ENCODE measurements at regions not wholly inside any gene's neighbourhood (a gene's known extent, or its start where the extent isn't known, plus 50 kb on each side); places are given as distances from the start of the nearest gene placed in this dataset.

DNA sequence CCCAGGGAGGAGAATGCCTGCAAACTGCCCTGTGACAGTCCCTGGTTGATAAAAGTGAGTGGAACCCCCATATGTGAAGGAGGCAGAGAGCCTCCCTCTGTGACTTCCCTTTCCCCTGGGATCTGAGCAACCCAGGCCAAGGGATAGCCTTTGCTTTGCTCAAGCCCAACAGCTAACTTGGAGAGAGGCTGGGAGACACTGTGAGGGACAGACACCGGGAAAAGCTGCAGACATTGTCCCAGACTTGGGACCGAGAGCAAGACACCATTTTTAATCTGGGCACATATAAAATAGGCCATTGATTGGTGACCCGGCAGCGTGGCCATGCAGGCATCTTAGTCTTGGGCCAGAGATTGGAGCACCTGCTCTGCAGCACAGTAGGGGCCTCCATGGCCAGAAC is 96.1 kb upstream of the SALL3 start:
- no peak overlapping the region for H3K4me3 ChIP-seq
- in situ Hi-C loops (cut with MboI; ENCODE audit: low sequenced_read_pairs): no loop called here
- H3K27me3 ChIP-seq (ENCODE audit: low read depth): no peaks in the 10 kb centered on the region

DNA sequence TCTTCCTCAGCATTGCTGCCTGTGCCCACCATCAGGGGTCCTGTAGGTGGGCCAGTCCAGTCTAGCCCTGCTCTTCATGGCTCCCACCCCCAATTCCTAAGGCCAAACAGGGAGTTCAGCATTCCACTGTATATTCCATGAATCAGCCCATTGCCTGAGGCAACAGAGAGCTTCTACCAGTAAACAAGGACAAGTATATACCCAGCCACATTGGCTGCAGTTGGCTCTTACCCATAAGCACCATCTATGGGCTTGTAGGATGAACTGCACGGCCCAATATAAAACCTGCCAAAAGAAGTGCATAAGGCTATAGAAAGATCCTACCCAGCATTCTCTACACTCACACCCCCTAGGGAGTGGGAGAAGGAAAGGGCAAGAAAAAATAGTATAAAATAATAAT is 95.1 kb upstream of the SALL3 start:
- H3K27me3 ChIP-seq (ENCODE audit: low read depth): no peaks in the 10 kb centered on the region
- in situ Hi-C loops (cut with MboI; ENCODE audit: low sequenced_read_pairs): no loop called here
- H3K4me3 ChIP-seq: no peak overlapping the region
- no peaks in the 10 kb centered on the region for H3K36me3 ChIP-seq (replicated peaks)
- H3K4me1 ChIP-seq: no peaks in the 10 kb centered on the region
- H3K9me3 ChIP-seq: peaks cover 3% of the 10 kb centered on the region
- DNase-seq (ENCODE audit: low spot score in 2 of 2): peak; percentile 35 to 46

More for the DNA sequence above, 96.1 kb upstream of the SALL3 start:
- Histone ChIP-seq H3K4me1 (no peaks in the 10 kb centered on the region), H3K36me3 (replicated peaks) (no peaks in the 10 kb centered on the region), H3K9me3 (peaks cover 3% of the 10 kb centered on the region)
- DNase-seq (ENCODE audit: low spot score in 2 of 2): no peak

DNA sequence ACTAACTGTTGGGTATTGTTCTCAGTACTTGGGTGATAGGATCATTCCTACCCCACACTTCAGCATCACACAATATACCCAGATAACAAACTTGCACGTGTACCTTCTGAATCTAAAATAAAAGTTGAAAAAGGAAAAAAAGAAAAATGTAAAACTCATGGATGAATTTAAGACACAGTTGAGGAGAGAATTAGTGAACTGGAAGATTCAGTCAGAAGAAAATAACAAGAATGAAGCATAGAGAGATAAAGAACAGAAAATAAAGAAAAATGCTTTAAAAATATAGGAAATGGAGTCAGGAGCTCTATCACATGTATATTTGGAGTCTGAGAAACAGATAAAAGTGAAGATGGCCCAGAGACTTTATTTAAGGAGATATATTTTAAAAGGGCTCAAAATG is 90.4 kb upstream of the SALL3 start:
- in situ Hi-C loops (cut with MboI; ENCODE audit: low sequenced_read_pairs): no loop called here
- Histone ChIP-seq H3K36me3 (replicated peaks) (no peaks in the 10 kb centered on the region), H3K4me1 (no peaks in the 10 kb centered on the region), H3K4me3 (no peak overlapping the region), H3K27me3 (ENCODE audit: low read depth) (no peaks in the 10 kb centered on the region), H3K9me3 (peaks cover 3% of the 10 kb centered on the region)
- DNase-seq (ENCODE audit: low spot score in 2 of 2): no peak

DNA sequence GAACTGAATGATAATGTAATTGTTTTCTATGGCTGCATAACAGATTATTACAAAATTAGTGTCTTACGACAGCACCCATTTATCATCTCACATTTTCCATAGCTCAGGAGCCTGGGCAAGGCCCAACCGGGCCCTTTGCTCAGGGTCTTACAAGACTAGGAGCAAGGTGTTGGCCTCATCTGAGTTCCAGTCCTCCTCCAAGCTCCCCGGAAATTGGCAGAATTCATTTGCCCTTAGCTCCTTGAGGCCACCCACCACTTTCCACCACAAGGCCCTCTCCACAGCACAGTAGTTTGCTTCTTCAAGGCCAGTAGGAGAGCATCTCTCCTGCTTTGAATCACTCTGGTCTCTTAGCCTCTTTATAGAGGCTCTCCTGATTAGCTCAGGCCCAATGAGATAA is 89.2 kb upstream of the SALL3 start:
- in situ Hi-C loops (cut with MboI; ENCODE audit: low sequenced_read_pairs): no loop called here
- no peaks in the 10 kb centered on the region for H3K4me1 ChIP-seq
- no peak overlapping the region for H3K4me3 ChIP-seq
- DNase-seq (ENCODE audit: low spot score in 2 of 2): no peak
- H3K27me3 ChIP-seq (ENCODE audit: low read depth): no peaks in the 10 kb centered on the region
- H3K36me3 ChIP-seq (replicated peaks): no peaks in the 10 kb centered on the region
- H3K9me3 ChIP-seq: no peaks in the 10 kb centered on the region; the same call in none of the 2 replicates

DNA sequence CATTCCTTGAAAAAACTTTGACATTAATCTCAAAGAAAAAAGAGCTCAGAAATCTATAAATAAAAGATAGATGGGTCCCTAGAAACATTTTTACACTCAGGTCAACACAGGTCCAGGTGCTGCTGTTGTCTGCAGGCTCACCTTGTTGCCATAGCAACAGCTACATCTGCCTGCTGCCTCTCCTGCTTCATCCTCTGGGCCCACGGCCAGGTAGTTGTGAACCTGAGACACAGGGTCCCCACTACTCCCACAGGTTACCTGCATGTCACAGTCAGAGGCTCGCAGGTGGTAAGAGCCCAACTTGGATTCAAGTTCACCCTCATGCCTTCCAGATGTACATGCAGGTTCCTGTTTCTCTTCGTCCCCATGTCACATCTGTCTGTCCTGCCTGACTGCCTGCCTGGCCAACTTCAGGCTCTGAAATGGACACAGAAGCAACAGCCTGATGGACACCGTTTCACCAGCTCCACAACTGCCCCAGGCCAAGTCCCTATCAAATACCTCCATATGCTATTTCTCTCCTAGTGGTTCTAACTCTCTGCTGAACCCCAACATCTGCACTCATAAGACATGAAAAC is 88.3 kb upstream of the SALL3 start:
- Histone ChIP-seq H3K9me3 (no peaks in the 10 kb centered on the region; the same call in none of the 2 replicates), H3K27me3 (ENCODE audit: low read depth) (no peaks in the 10 kb centered on the region), H3K4me3 (no peak overlapping the region), H3K4me1 (no peaks in the 10 kb centered on the region), H3K36me3 (replicated peaks) (no peaks in the 10 kb centered on the region)
- in situ Hi-C loops (cut with MboI; ENCODE audit: low sequenced_read_pairs): no loop called here
- no peak for DNase-seq (ENCODE audit: low spot score in 2 of 2)

DNA sequence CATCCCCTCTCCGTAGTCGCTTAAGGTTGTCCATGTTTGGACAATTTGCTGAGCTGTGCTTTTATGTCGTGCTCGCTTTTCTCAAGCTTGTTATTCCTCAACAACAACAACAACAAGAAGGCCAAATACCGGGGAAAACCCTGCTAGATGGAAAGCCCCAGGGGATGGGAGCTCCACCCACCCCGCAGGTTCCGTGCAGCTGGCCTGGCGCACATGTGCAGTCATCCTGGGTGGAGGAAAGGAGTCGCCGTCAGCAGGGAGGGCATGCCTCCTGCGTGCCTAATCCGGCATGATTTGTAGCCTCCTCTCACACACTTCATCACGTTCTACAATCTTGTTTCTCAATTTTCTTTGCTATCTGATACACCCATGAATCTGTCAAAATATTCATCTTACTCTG is 87.4 kb upstream of the SALL3 start:
- in situ Hi-C loops (cut with MboI; ENCODE audit: low sequenced_read_pairs): no loop called here
- no peaks in the 10 kb centered on the region for H3K36me3 ChIP-seq (replicated peaks)
- H3K4me1 ChIP-seq: no peaks in the 10 kb centered on the region
- H3K4me3 ChIP-seq: no peak overlapping the region
- no peaks in the 10 kb centered on the region; the same call in none of the 2 replicates for H3K9me3 ChIP-seq
- no peaks in the 10 kb centered on the region for H3K27me3 ChIP-seq (ENCODE audit: low read depth)
- DNase-seq (ENCODE audit: low spot score in 2 of 2): no peak

DNA sequence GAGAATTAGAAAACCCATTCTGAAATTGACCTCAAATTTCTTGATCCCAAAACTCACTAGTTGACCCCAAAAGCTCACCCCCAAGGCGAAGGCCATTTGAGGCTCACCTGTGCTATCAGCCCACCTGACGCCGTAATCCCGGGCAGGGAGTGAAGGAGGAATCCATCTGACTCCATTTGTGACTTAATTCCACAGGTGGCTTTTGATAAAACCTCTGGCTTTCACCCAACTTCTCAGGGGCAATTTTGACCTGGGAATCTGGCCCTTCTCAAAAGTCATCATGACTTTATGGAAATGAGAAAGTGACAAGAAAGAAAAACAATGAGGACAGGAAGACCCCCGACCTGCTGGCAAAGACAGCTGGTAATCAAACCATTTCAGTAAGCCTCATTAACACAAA is 86.9 kb upstream of the SALL3 start:
- no peaks in the 10 kb centered on the region for H3K36me3 ChIP-seq (replicated peaks)
- H3K27me3 ChIP-seq (ENCODE audit: low read depth): no peaks in the 10 kb centered on the region
- in situ Hi-C loops (cut with MboI; ENCODE audit: low sequenced_read_pairs): no loop called here
- H3K4me3 ChIP-seq: no peak overlapping the region
- no peak for DNase-seq (ENCODE audit: low spot score in 2 of 2)
- H3K9me3 ChIP-seq: no peaks in the 10 kb centered on the region; the same call in 1 of the 2 replicates
- no peaks in the 10 kb centered on the region for H3K4me1 ChIP-seq

DNA sequence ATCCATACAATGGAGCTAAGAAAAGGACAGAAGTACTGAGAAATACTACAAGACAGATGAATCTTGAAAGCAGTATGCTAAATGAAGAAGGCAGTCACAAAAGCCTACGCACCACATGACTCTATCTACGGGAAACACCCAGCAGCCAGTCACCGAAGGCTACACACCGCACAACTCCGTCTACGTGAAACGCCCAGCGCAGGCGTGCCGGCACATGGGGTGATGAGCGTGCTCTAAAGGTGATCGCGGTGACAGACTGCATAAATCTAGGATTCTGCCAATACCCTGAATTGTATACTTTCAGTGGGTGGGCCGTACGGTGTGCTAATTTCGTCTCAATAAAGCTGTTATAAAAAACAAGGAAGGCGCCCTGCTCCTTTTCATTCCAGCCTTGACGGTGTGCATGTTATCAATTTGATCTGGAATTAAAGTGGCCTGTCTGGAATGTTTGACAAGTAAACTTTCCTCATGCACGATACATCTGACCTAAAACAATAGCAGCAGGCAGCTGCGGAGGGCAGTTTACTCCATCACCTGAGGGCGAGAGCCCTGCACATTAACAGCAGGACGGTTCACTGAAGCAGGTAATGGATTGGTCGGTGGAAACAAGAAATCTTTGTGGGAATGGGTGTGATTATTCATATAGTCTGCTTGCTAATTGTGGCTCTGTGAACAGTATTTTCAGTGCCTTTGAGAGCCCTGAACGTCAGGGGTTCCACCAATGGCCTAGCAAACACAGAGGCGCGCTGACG is 86.2 kb upstream of the SALL3 start:
- Histone ChIP-seq H3K4me1 (no peaks in the 10 kb centered on the region), H3K4me3 (no peak overlapping the region), H3K9me3 (no peaks in the 10 kb centered on the region; the same call in 1 of the 2 replicates), H3K36me3 (replicated peaks) (no peaks in the 10 kb centered on the region), H3K27me3 (ENCODE audit: low read depth) (no peaks in the 10 kb centered on the region)
- DNase-seq (ENCODE audit: low spot score in 2 of 2): no peak
- in situ Hi-C loops (cut with MboI; ENCODE audit: low sequenced_read_pairs): no loop called here

DNA sequence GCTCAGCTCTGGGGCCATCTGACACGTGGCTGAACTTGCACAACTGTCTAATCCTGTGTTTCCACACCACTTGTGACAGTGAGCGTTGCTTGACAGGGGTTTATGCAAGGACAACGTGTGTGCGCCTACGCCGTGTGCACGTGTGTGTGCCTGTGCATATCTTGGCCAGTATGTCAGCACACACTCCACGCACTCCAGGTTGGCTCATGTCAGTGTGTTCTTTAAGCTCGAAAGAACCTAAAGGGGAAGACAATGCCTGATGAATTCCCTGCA is 85.6 kb upstream of the SALL3 start:
- no peak for DNase-seq (ENCODE audit: low spot score in 2 of 2)
- no peak overlapping the region for H3K4me3 ChIP-seq
- no peaks in the 10 kb centered on the region for H3K4me1 ChIP-seq
- H3K27me3 ChIP-seq (ENCODE audit: low read depth): no peaks in the 10 kb centered on the region
- in situ Hi-C loops (cut with MboI; ENCODE audit: low sequenced_read_pairs): no loop called here
- no peaks in the 10 kb centered on the region; the same call in 1 of the 2 replicates for H3K9me3 ChIP-seq
- H3K36me3 ChIP-seq (replicated peaks): no peaks in the 10 kb centered on the region

DNA sequence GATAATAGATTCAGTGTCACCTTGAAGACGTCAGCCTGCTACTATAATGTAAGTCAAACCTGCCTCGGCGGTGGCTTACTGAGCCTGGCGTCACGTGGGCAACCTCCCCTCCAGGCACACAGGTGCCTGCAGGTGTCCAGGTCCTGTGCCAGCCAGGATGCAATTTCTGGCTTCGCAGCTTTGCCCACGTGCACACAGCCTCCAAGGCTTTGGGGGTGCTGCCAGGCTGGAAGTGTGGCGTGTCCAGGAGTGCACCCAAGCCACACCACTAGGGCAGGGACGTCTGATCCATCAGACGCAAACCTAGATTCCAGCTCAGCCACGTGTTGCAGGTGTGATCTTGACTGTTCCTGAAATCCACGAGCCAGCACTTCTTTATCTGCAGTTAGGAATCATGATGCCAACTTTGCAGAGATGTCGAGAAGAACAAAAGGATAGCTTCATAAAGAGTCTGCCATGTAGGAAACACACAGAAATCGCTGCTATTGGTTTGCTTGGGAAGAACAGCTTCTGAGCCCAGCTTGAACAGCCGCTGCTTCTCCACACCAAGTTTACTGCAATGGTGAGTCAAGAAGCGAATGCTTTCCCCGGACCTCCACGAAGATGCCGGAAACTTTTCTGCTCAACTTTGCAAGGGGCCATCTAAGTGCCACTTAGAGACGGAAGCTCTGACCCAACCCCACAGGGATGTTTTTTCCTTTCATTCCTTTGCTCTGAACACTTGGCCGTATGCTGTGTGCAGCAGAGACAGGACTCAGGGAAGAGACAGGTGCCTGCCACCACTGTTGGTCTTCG is 84.2 kb upstream of the SALL3 start:
- in situ Hi-C loops (cut with MboI; ENCODE audit: low sequenced_read_pairs): no loop called here

DNA sequence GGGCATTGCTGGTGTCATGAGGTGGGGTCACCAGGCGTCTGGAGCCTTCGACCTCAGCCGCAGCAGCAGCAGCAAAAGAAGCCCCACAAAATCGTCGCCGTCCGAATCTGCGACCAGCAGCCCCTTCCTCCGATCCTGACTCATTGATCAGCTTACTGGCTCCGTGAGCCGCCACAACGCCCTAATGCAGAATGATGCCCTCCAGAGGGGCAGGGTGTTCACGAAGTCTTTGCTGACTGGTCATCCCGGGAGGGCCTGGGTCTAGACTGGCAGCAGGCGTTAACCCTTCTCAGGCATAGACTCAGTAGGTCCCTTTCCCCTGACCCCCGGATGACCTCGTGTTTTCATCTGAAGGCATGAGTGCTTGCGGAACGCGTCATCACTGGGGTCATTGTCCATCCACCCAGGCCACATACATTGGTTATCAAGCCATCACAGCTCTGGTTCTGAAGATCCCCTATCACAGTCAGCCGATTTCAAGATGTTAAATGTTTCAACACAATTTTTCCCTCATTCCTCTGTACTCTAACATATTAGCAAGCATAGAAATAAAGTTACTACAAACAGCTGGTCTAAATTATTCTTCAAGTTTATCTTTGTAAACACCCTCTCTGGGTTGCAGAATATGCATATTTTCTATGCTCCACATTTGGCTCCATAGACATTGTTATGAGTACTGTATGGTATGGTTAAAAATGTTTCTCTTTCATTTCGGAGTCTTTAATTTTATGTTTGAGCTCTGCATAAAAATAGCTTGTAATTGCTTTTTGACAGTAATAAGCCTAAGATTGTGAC is 83.3 kb upstream of the SALL3 start:
- no peak overlapping the region for H3K4me3 ChIP-seq
- H3K36me3 ChIP-seq (replicated peaks): no peaks in the 10 kb centered on the region
- in situ Hi-C loops (cut with MboI; ENCODE audit: low sequenced_read_pairs): no loop called here
- H3K27me3 ChIP-seq (ENCODE audit: low read depth): no peaks in the 10 kb centered on the region
- no peaks in the 10 kb centered on the region for H3K9me3 ChIP-seq
- no peaks in the 10 kb centered on the region for H3K4me1 ChIP-seq
- DNase-seq (ENCODE audit: low spot score in 2 of 2): no peak

More for the DNA sequence above, 84.2 kb upstream of the SALL3 start:
- no peak overlapping the region for H3K4me3 ChIP-seq
- DNase-seq (ENCODE audit: low spot score in 2 of 2): no peak
- H3K9me3 ChIP-seq: no peaks in the 10 kb centered on the region
- no peaks in the 10 kb centered on the region for H3K36me3 ChIP-seq (replicated peaks)
- no peaks in the 10 kb centered on the region for H3K4me1 ChIP-seq
- H3K27me3 ChIP-seq (ENCODE audit: low read depth): no peaks in the 10 kb centered on the region

DNA sequence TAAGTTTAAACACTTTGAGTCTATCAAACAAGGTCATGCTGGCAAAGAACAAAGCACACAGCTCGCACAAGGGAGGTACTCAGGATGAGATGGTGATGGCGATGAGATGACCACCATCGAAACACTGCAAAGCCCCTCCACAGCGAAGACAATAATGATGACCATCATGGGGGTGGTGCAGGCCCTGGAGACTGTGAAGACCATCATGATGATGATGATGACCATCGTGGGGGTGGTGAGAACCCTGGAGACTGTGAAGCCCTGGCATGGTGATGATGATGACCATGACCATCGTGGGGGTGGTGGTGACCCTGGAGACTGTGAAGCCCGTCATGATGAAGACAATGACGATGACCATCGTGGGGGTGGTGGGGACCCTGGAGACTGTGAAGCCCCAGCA is 81.6 kb upstream of the SALL3 start:
- DNase-seq (ENCODE audit: low spot score in 2 of 2): no peak
- H3K4me1 ChIP-seq: no peaks in the 10 kb centered on the region
- no peak overlapping the region for H3K4me3 ChIP-seq
- H3K36me3 ChIP-seq (replicated peaks): no peaks in the 10 kb centered on the region
- no peaks in the 10 kb centered on the region for H3K27me3 ChIP-seq (ENCODE audit: low read depth)
- in situ Hi-C loops (cut with MboI; ENCODE audit: low sequenced_read_pairs): no loop called here
- no peaks in the 10 kb centered on the region for H3K9me3 ChIP-seq

DNA sequence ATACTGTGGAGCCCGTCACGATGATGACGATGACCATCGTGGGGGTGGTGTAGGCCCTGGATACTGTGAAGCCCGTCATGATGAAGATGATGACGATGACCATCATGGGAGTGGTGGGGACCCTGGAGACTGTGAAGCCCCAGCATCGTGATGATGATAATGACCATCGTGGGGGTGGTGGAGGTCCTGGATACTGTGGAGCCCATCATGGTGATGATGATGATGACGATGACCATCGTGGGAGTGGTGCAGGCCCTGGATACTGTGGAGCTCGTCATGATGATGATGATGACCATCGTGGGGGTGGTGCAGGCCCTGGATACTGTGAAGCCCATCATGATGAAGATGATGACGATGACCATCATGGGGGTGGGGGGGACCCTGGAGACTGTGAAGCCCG is 81.0 kb upstream of the SALL3 start:
- no peaks in the 10 kb centered on the region for H3K27me3 ChIP-seq (ENCODE audit: low read depth)
- in situ Hi-C loops (cut with MboI; ENCODE audit: low sequenced_read_pairs): no loop called here

DNA sequence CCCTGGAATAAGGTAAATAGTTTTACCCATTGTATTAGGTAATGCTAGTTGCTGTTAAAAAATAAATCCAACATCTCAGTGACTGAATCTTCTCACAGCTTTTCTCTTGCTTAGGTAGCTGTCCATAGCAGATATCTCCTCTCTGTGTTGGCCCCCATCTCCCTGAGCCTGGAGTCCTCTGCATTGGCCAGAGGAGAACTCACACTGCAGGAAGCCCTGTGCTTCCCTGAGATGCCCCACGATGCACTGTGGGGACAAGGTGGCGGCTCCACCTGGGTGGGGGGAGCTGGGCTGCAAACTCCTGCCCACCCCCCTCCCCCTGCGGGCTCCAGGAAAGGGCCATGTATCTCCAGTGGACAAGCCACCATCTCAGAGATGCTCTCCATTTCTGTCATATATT is 80.4 kb upstream of the SALL3 start:
- Histone ChIP-seq H3K4me1 (no peaks in the 10 kb centered on the region), H3K9me3 (no peaks in the 10 kb centered on the region), H3K27me3 (ENCODE audit: low read depth) (no peaks in the 10 kb centered on the region), H3K36me3 (replicated peaks) (no peaks in the 10 kb centered on the region), H3K4me3 (no peak overlapping the region)
- DNase-seq (ENCODE audit: low spot score in 2 of 2): no peak
- in situ Hi-C loops (cut with MboI; ENCODE audit: low sequenced_read_pairs): no loop called here

More for the DNA sequence above, 81.0 kb upstream of the SALL3 start:
- no peak for DNase-seq (ENCODE audit: low spot score in 2 of 2)
- Histone ChIP-seq H3K4me1 (no peaks in the 10 kb centered on the region), H3K36me3 (replicated peaks) (no peaks in the 10 kb centered on the region), H3K4me3 (no peak overlapping the region), H3K9me3 (no peaks in the 10 kb centered on the region)
